DND-41 (cell line): ENCODE measurements at regions not wholly inside any gene's neighbourhood (a gene's known extent, or its start where the extent isn't known, plus 50 kb on each side); places are given as distances from the start of the nearest gene placed in this dataset.

Experiments
- ATAC-seq: fragments of 200-7000 bp; cut with Tn5 transposase; 3 replicates; pipeline ENCODE4 v1.9.1; 2021; ENCODE audit warnings: low read depth; ENCODE audit not compliant: insufficient read depth
- DNase-seq: peaks from one replicate; pipeline ENCODE4 v3.0.0-alpha.2; 2020
- H2AFZ ChIP-seq: 2 replicates; pipeline ENCODE4 v1.6.0; 2012; ENCODE audit warnings: low read depth, low read length
- H3K27ac ChIP-seq: 2 replicates; pipeline ENCODE4 v1.5.1; 2012; ENCODE audit warnings: low read length, inconsistent platforms
- H3K27me3 ChIP-seq: fragments of 200-600 bp; sonication (generic); 2 replicates; pipeline ENCODE4 v1.6.0; 2012; ENCODE audit warnings: low read length, mild to moderate bottlenecking, inconsistent platforms; ENCODE audit not compliant: insufficient read depth, poor library complexity
- H3K36me3 ChIP-seq: 2 replicates; pipeline ENCODE4 v1.5.1; 2012; ENCODE audit warnings: low read length, inconsistent platforms; ENCODE audit not compliant: insufficient read depth
- H3K4me1 ChIP-seq: 2 replicates; pipeline ENCODE4 v1.5.1; 2012; ENCODE audit warnings: mild to moderate bottlenecking, low read length; ENCODE audit not compliant: insufficient read depth
- H3K4me2 ChIP-seq: 2 replicates; pipeline ENCODE4 v1.6.0; 2012; ENCODE audit warnings: mild to moderate bottlenecking, moderate library complexity, low read length, inconsistent platforms; ENCODE audit not compliant: insufficient read depth
- H3K4me3 ChIP-seq, 2 experiments: fragments of 200-600 bp in 1 of 2; shearing (Covaris generic) in 1 of 2; 2 replicates each; pipeline ENCODE4 v1.5.1; 2012 to 2016; ENCODE audit warnings: inconsistent platforms in 2 of 2, low read length in 2 of 2, mild to moderate bottlenecking in 2 of 2, low read depth in 1 of 2, moderate library complexity in 1 of 2
- H3K79me2 ChIP-seq: 2 replicates; pipeline ENCODE4 v1.6.0; 2012; ENCODE audit warnings: low read length, inconsistent platforms; ENCODE audit not compliant: insufficient read depth
- H3K9ac ChIP-seq: 2 replicates; pipeline ENCODE4 v1.6.0; 2012; ENCODE audit warnings: low read depth, mild to moderate bottlenecking, inconsistent platforms, low read length, moderate library complexity
- H3K9me3 ChIP-seq: 2 replicates; pipeline ENCODE4 v1.5.1; 2012; ENCODE audit warnings: low read length, moderate library complexity, mild to moderate bottlenecking, inconsistent platforms; ENCODE audit not compliant: insufficient read depth, severe bottlenecking
- H4K20me1 ChIP-seq: 2 replicates; pipeline ENCODE4 v1.6.0; 2012; ENCODE audit warnings: low read length; ENCODE audit not compliant: insufficient read depth
- EZH2 ChIP-seq: IDR thresholded peaks from 3 replicates; pipeline ENCODE4 v1.6.1; 2012; ENCODE audit warnings: borderline replicate concordance, low read depth, mild to moderate bottlenecking, moderate library complexity, low read length, inconsistent platforms; ENCODE audit not compliant: severe bottlenecking
- TF ChIP-seq, protein P1 (sequence below): IDR thresholded peaks from 2 replicates; pipeline ENCODE4 v1.5.1; 2012; ENCODE audit warnings: borderline replicate concordance, low read length, moderate library complexity, mild to moderate bottlenecking; ENCODE audit not compliant: poor library complexity, severe bottlenecking; ENCODE audit errors: extremely low read depth

DNA sequence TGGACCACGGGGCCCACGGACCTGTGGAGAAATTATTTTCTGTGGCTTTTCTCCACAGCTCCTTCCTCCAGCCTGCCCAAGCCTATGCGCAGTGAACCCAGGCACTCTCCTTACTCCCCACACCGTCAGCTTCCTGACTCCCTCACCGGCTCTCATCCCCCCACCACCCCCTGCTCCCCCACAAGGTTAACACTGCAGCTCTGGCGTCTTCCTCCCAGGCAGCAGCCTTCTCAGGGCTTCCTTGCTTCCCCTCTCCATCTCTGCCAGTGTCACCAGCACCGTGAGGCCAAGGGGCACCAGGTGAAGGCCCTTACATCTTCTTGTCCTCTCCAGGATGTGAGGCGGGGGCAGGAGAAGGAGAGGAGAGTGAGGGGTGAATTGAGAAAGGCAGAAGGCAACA lies 168.3 kb upstream of the TLE3 start:
- Histone ChIP-seq H3K9me3 (no peaks in the 10 kb centered on the region), H3K4me1 (peaks cover under 1% of the 10 kb centered on the region; the same call in 1 of the 2 replicates), H3K4me3 (no peak overlapping the region), H3K27ac (no peak overlapping the region), H3K79me2 (no peaks in the 10 kb centered on the region), H3K4me2 (no peak overlapping the region), H3K27me3 (no peaks in the 10 kb centered on the region), H3K36me3 (no peaks in the 10 kb centered on the region), H3K9ac (no peak overlapping the region), H2AFZ (no peak overlapping the region), H4K20me1 (no peaks in the 10 kb centered on the region)
- no peak for ATAC-seq
- no peak for DNase-seq
- TF ChIP-seq, protein P1, sequence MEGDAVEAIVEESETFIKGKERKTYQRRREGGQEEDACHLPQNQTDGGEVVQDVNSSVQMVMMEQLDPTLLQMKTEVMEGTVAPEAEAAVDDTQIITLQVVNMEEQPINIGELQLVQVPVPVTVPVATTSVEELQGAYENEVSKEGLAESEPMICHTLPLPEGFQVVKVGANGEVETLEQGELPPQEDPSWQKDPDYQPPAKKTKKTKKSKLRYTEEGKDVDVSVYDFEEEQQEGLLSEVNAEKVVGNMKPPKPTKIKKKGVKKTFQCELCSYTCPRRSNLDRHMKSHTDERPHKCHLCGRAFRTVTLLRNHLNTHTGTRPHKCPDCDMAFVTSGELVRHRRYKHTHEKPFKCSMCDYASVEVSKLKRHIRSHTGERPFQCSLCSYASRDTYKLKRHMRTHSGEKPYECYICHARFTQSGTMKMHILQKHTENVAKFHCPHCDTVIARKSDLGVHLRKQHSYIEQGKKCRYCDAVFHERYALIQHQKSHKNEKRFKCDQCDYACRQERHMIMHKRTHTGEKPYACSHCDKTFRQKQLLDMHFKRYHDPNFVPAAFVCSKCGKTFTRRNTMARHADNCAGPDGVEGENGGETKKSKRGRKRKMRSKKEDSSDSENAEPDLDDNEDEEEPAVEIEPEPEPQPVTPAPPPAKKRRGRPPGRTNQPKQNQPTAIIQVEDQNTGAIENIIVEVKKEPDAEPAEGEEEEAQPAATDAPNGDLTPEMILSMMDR = no peak
- no peak for TF ChIP-seq EZH2

- ATAC-seq = no peak
- Histone ChIP-seq H3K27ac (no peak overlapping the region), H3K9me3 (no peaks in the 10 kb centered on the region), H2AFZ (no peak overlapping the region), H3K36me3 (no peaks in the 10 kb centered on the region), H3K9ac (no peak overlapping the region), H3K27me3 (no peaks in the 10 kb centered on the region), H4K20me1 (no peaks in the 10 kb centered on the region), H3K4me1 (peaks cover 5% of the 10 kb centered on the region), H3K79me2 (no peaks in the 10 kb centered on the region), H3K4me3 (no peak overlapping the region), H3K4me2 (no peak overlapping the region)
- DNase-seq = no peak
- TF ChIP-seq EZH2 = no peak
- TF ChIP-seq, protein P1 = peak; percentile 18
Observed at GRCh38 chr15:70265466-70265978, 167.8 kb upstream of the TLE3 start.

DNA sequence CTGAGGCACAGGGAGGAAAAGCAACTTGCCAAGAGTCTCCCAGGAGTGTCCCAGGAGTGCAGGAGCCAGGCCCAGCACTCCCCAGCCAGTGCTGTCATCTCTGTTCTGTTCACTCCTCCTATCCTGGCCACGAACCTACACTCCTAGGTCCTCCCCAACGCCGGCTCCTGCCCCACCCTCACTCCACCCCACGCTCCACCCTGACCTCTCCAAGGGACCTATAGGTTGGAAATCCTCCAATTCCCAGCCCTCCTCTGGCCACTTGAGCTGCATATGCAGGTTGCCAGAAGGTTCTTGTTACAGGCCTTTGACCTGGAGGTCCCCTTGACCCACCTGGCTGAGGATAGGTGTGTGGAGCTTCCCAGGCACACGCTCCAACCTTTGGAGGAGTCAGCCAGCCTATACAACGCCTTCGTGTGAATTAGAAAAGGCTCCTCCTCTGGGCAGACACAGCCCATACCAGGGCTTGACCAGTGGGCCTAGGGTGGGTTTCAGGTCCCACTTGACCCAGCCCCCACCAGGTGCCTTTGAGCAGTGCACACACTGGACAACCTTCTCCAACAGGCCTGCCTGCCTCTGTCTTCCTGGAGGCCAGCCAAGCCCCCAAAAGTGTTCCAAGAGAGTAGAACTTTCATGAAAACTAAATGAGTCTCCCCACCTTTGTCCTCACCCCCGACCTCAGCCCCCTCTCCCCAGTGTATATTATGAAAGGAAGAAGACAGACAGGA lies 167.2 kb upstream of the TLE3 start:
- TF ChIP-seq EZH2 = no peak
- TF ChIP-seq, protein P1 = no peak
- no peak overlapping the region for H3K9ac ChIP-seq
- no peaks in the 10 kb centered on the region for H4K20me1 ChIP-seq
- no peaks in the 10 kb centered on the region for H3K36me3 ChIP-seq
- no peak for ATAC-seq
- no peak for DNase-seq
- no peaks in the 10 kb centered on the region for H3K79me2 ChIP-seq
- H3K27ac ChIP-seq = no peak overlapping the region
- H3K4me1 ChIP-seq = peaks cover 11% of the 10 kb centered on the region
- H3K4me2 ChIP-seq = no peak overlapping the region
- H3K9me3 ChIP-seq = no peaks in the 10 kb centered on the region
- no peak overlapping the region for H2AFZ ChIP-seq
- H3K27me3 ChIP-seq = no peaks in the 10 kb centered on the region
- H3K4me3 ChIP-seq = no peak overlapping the region
